ENCODE measurements at regions not wholly inside any gene's neighbourhood (a gene's known extent, or its start where the extent isn't known, plus 50 kb on each side); places are given as distances from the start of the nearest gene placed in this dataset.
"Not testable (repeated sequence)": the region's sequence is repeated elsewhere in the genome, so short reads cannot be mapped to it uniquely, and the experiment has no call there.

- DNase-seq (ENCODE audit: low spot score), result no peak
These were observed 54.4 kb upstream of the MSH6 start for GRCh38 chr2:47728551-47728950.

- DNase-seq (ENCODE audit: low spot score), result no peak
These were observed 55.0 kb upstream of the MSH6 start for GRCh38 chr2:47727956-47728355.

- DNase-seq (ENCODE audit: low spot score), result not testable (repeated sequence)
These were observed 56.0 kb upstream of the MSH6 start for GRCh38 chr2:47726978-47727377.

GRCh38 chr2:47725808-47726207, 57.1 kb upstream of the MSH6 start:
- DNase-seq (ENCODE audit: low spot score), result no peak

- no peak for DNase-seq (ENCODE audit: low spot score)
These were observed 58.5 kb upstream of the MSH6 start for GRCh38 chr2:47724221-47724981.

GRCh38 chr2:47721296-47721695, 61.6 kb upstream of the MSH6 start:
- no peak for DNase-seq (ENCODE audit: low spot score)

- no peak for DNase-seq (ENCODE audit: low spot score)
These were observed 62.4 kb upstream of the MSH6 start for GRCh38 chr2:47720559-47720958.

GRCh38 chr2:47720036-47720435, 62.9 kb upstream of the MSH6 start:
- DNase-seq (ENCODE audit: low spot score), result no peak

GRCh38 chr2:47719099-47719498, 63.8 kb upstream of the MSH6 start:
- DNase-seq (ENCODE audit: low spot score), result peak; percentile 17

GRCh38 chr2:47716307-47716706, 66.6 kb upstream of the MSH6 start:
- DNase-seq (ENCODE audit: low spot score), result not testable (repeated sequence)

- no peak for DNase-seq (ENCODE audit: low spot score)
These were observed 67.4 kb upstream of the MSH6 start for GRCh38 chr2:47715552-47715951.

- no peak for DNase-seq (ENCODE audit: low spot score)
These were observed 74.0 kb upstream of the MSH6 start for GRCh38 chr2:47708801-47709499.

- no peak for DNase-seq (ENCODE audit: low spot score)
These were observed 78.7 kb upstream of the MSH6 start for GRCh38 chr2:47704287-47704686.

GRCh38 chr2:47699533-47700215, 83.3 kb upstream of the MSH6 start:
- no peak for DNase-seq (ENCODE audit: low spot score)

GRCh38 chr2:47698436-47698972, 84.4 kb upstream of the MSH6 start:
- DNase-seq (ENCODE audit: low spot score), result not testable (repeated sequence)

- not testable (repeated sequence) for DNase-seq (ENCODE audit: low spot score)
These were observed 85.1 kb upstream of the MSH6 start for GRCh38 chr2:47697681-47698435.

GRCh38 chr2:47697000-47697601, 85.8 kb upstream of the MSH6 start:
- no peak for DNase-seq (ENCODE audit: low spot score)

GRCh38 chr2:47696478-47696831, 86.5 kb upstream of the MSH6 start:
- DNase-seq (ENCODE audit: low spot score), result no peak

- DNase-seq (ENCODE audit: low spot score), result no peak
These were observed 87.0 kb upstream of the MSH6 start for GRCh38 chr2:47695800-47696477.

GRCh38 chr2:47694451-47694850, 88.5 kb upstream of the MSH6 start:
- not testable (repeated sequence) for DNase-seq (ENCODE audit: low spot score)

GRCh38 chr2:47690706-47691325, 92.1 kb upstream of the MSH6 start:
- not testable (repeated sequence) for DNase-seq (ENCODE audit: low spot score)

Measured in activated CD4-positive, alpha-beta T cell treated with anti-CD3 and anti-CD28 coated beads, Interleukin-2, Interleukin-4, amounts not matched to agents 100 ng/mL and 50 ng/mL, durations not matched to agents 16 hours and 8 hours (primary cell).